Hematopoietic multipotent progenitor cell treated with erythropoietin and hydrocortisone succinate and interleukin-3 and kit ligand, for 15 days (in vitro differentiated cells): ENCODE measurements at regions not wholly inside any gene's neighbourhood (a gene's known extent, or its start where the extent isn't known, plus 50 kb on each side); places are given as distances from the start of the nearest gene placed in this dataset.

ENCODE experiments used
- DNase-seq: peaks from one replicate; pipeline ENCODE4 v3.0.0-alpha.2; 2015; ENCODE audit warnings: low spot score

GRCh38 chr4:81881855-81882621 lies 410.3 kb upstream of the RASGEF1B start:
- DNase-seq = no peak

GRCh38 chr4:81876106-81876505 lies 404.4 kb upstream of the RASGEF1B start:
- no peak for DNase-seq

- DNase-seq = no peak
Observed at GRCh38 chr4:81874661-81875515, 403.2 kb upstream of the RASGEF1B start.

GRCh38 chr4:81870275-81870674 lies 398.6 kb upstream of the RASGEF1B start:
- DNase-seq = no peak

GRCh38 chr4:81860111-81860510 lies 388.4 kb upstream of the RASGEF1B start:
- DNase-seq = no peak

- DNase-seq = no peak
Observed at GRCh38 chr4:81854406-81854805, 382.7 kb upstream of the RASGEF1B start.

- no peak for DNase-seq
Observed at GRCh38 chr4:81852031-81852715, 380.5 kb upstream of the RASGEF1B start.

- DNase-seq = no peak
Observed at GRCh38 chr4:81850701-81851100, 379.0 kb upstream of the RASGEF1B start.

- no peak for DNase-seq
Observed at GRCh38 chr4:81845761-81846160, 374.1 kb upstream of the RASGEF1B start.

GRCh38 chr4:81845273-81845672 lies 373.6 kb upstream of the RASGEF1B start:
- peak; percentile 18 for DNase-seq

GRCh38 chr4:81844717-81845116 lies 373.0 kb upstream of the RASGEF1B start:
- DNase-seq = peak; percentile 82

GRCh38 chr4:81839347-81840042 lies 367.8 kb upstream of the RASGEF1B start:
- DNase-seq = no peak

- DNase-seq = no peak
Observed at GRCh38 chr4:81838586-81838985, 366.9 kb upstream of the RASGEF1B start.

- no peak for DNase-seq
Observed at GRCh38 chr4:81836716-81837115, 365.0 kb upstream of the RASGEF1B start.

- no peak for DNase-seq
Observed at GRCh38 chr4:81833576-81833975, 361.9 kb upstream of the RASGEF1B start.

- no peak for DNase-seq
Observed at GRCh38 chr4:81828991-81829390, 357.3 kb upstream of the RASGEF1B start.

- DNase-seq = no peak
Observed at GRCh38 chr4:81827577-81828202, 356.0 kb upstream of the RASGEF1B start.

- DNase-seq = no peak
Observed at GRCh38 chr4:81826817-81827424, 355.2 kb upstream of the RASGEF1B start.

GRCh38 chr4:81826335-81826734 lies 354.6 kb upstream of the RASGEF1B start:
- no peak for DNase-seq

- no peak for DNase-seq
Observed at GRCh38 chr4:81818385-81818920, 346.7 kb upstream of the RASGEF1B start.
